Mononuclear cell (primary cell): ENCODE measurements at regions not wholly inside any gene's neighbourhood (a gene's known extent, or its start where the extent isn't known, plus 50 kb on each side); places are given as distances from the start of the nearest gene placed in this dataset.
"Not testable (repeated sequence)": the region's sequence is repeated elsewhere in the genome, so short reads cannot be mapped to it uniquely, and the experiment has no call there.

Experiments used
- H3K27me3 ChIP-seq: 2 replicates; pipeline ENCODE4 v1.6.0; 2011; ENCODE audit warnings: low read length, control low read depth; ENCODE audit not compliant: insufficient read depth
- H3K4me1 ChIP-seq: 2 replicates; pipeline ENCODE4 v1.5.1; 2011; ENCODE audit warnings: mild to moderate bottlenecking, low read length, control low read depth; ENCODE audit not compliant: insufficient read depth
- H3K4me3 ChIP-seq: 2 replicates; pipeline ENCODE4 v1.5.1; 2011; ENCODE audit warnings: mild to moderate bottlenecking, low read length, moderate library complexity
- H3K9me3 ChIP-seq: 2 replicates; pipeline ENCODE4 v1.5.1; 2011; ENCODE audit warnings: low read depth, mild to moderate bottlenecking, control low read depth, low read length

- no peaks in the 10 kb centered on the region for H3K27me3 ChIP-seq
Measured at GRCh38 chr10:121132273-121132672, 281.1 kb downstream of the WDR11 start.

DNA sequence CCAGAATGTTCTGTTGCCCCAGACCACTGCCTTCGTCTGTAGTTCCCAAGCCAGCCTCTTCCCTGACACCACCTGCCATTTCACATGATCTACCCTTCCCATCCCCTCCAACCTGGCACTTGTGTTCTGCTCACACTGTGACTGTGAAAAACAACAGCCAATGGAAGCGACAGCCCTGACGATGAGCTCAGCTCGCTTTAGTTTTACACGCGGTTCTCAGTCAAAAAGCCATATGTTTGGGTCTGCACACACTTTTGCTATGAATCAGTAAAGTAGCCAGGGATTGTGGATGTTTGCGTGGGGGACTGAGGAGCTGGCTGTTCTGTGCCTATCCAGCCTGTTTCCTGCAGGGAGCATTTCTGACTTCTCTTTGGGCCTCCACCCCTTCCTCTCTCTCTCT, 282.7 kb downstream of the WDR11 start:
- Histone ChIP-seq H3K27me3 (no peaks in the 10 kb centered on the region), H3K4me1 (no peaks in the 10 kb centered on the region), H3K9me3 (no peaks in the 10 kb centered on the region), H3K4me3 (no peak overlapping the region)

More at GRCh38 chr10:121132273-121132672, 281.1 kb downstream of the WDR11 start:
- Histone ChIP-seq H3K4me1 (no peaks in the 10 kb centered on the region), H3K9me3 (no peaks in the 10 kb centered on the region), H3K4me3 (no peak overlapping the region)

- Histone ChIP-seq H3K27me3 (no peaks in the 10 kb centered on the region), H3K9me3 (no peaks in the 10 kb centered on the region), H3K4me3 (no peak overlapping the region), H3K4me1 (no peaks in the 10 kb centered on the region)
Measured at GRCh38 chr10:121134711-121135110, 283.5 kb downstream of the WDR11 start.

DNA sequence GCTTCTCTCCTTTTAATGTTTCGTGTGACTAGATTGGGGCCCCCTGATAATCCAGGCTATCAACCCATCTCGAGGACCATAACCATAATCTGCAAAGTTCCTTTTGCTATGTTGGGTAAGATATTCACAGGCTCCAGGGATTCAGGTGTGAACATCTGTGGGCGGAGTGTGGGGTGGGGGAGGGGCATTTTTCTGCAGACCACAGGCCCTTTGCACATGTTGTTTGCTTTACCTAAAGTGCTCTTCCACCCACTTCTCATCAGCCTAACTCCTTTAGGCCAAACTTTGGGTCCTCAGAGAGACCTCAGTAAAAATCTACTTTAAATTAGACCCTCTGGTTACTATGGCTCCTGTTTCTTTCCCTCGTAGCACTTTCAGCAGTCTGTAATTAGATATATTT, 284.4 kb downstream of the WDR11 start:
- Histone ChIP-seq H3K9me3 (no peaks in the 10 kb centered on the region), H3K4me3 (no peak overlapping the region), H3K27me3 (no peaks in the 10 kb centered on the region), H3K4me1 (no peaks in the 10 kb centered on the region)

GRCh38 chr10:121137533-121137932, 286.4 kb downstream of the WDR11 start:
- Histone ChIP-seq H3K9me3 (no peaks in the 10 kb centered on the region), H3K4me1 (no peaks in the 10 kb centered on the region), H3K27me3 (no peaks in the 10 kb centered on the region), H3K4me3 (no peak overlapping the region)

GRCh38 chr10:121138112-121138860, 287.1 kb downstream of the WDR11 start:
- no peaks in the 10 kb centered on the region for H3K9me3 ChIP-seq
- H3K4me1 ChIP-seq, result no peaks in the 10 kb centered on the region
- H3K27me3 ChIP-seq, result no peaks in the 10 kb centered on the region
- H3K4me3 ChIP-seq, result no peak overlapping the region

- no peaks in the 10 kb centered on the region for H3K9me3 ChIP-seq
- no peaks in the 10 kb centered on the region for H3K4me1 ChIP-seq
- H3K4me3 ChIP-seq, result no peak overlapping the region
- no peaks in the 10 kb centered on the region for H3K27me3 ChIP-seq
Measured at GRCh38 chr10:121138918-121139317, 287.8 kb downstream of the WDR11 start.

DNA sequence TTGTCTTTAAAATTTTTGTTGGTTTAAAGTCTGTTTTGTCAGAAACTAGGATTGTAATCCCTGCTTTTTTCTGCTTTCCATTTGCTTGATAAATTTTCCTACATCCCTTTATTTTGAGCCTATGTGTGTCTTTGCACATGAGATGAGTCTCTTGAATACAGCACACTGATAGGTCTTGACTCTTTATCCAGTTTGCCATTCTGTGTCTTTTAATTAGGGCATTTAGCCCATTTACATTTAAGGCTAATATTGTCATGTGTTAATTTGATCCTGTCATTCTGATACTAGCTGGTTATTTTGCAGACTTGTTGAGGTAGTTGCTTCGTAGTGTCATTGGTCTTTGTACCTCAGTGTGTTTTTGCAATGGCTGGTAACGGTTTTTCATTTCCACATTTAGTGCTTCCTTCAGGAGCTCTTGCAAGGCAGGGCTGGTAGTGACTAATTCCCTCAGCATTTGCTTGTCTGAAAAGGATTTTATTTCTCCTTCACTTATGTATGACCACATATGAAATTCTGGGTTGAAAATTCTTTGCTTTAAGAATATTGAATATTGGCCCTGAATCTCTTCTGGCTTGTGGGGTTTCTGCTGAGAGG, 294.7 kb downstream of the WDR11 start:
- H3K4me3 ChIP-seq, H3K9me3 ChIP-seq, H3K4me1 ChIP-seq, H3K27me3 ChIP-seq: not testable (repeated sequence)

- H3K9me3 ChIP-seq, result no peaks in the 10 kb centered on the region
- no peaks in the 10 kb centered on the region for H3K4me1 ChIP-seq
- no peaks in the 10 kb centered on the region for H3K27me3 ChIP-seq
- H3K4me3 ChIP-seq, result no peak overlapping the region
Measured at GRCh38 chr10:121148921-121149320, 297.8 kb downstream of the WDR11 start.

GRCh38 chr10:121152033-121152432, 300.9 kb downstream of the WDR11 start:
- H3K9me3 ChIP-seq, result no peaks in the 10 kb centered on the region
- H3K4me1 ChIP-seq, result no peaks in the 10 kb centered on the region
- no peak overlapping the region for H3K4me3 ChIP-seq
- H3K27me3 ChIP-seq, result no peaks in the 10 kb centered on the region

GRCh38 chr10:121152935-121153334, 301.8 kb downstream of the WDR11 start:
- Histone ChIP-seq H3K27me3 (no peaks in the 10 kb centered on the region), H3K4me1 (no peaks in the 10 kb centered on the region), H3K9me3 (no peaks in the 10 kb centered on the region), H3K4me3 (no peak overlapping the region)

DNA sequence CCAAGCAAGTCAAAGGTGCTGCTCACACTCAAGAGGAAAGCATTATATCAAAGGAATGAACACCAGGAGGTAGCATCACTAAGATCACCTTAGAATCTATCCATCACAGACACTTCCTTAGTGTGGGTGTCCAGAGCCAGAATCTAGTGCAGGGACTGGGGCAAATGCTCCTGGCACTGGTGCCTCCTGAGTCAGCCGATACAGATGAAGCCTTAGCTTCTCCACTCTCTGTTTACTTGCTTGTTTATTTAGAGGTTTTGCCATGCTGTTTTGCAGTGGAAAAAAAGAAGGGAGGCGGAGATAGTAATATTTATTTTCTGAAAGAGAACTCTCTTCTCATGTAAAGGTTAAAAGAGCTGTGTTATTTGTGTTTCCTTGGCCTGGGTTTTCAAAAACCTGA, 303.1 kb downstream of the WDR11 start:
- no peak overlapping the region for H3K4me3 ChIP-seq
- no peaks in the 10 kb centered on the region for H3K27me3 ChIP-seq
- no peaks in the 10 kb centered on the region for H3K4me1 ChIP-seq
- no peaks in the 10 kb centered on the region for H3K9me3 ChIP-seq

- no peaks in the 10 kb centered on the region for H3K4me1 ChIP-seq
- no peaks in the 10 kb centered on the region for H3K27me3 ChIP-seq
- H3K9me3 ChIP-seq, result no peaks in the 10 kb centered on the region
- no peak overlapping the region for H3K4me3 ChIP-seq
Measured at GRCh38 chr10:121154846-121155245, 303.7 kb downstream of the WDR11 start.

DNA sequence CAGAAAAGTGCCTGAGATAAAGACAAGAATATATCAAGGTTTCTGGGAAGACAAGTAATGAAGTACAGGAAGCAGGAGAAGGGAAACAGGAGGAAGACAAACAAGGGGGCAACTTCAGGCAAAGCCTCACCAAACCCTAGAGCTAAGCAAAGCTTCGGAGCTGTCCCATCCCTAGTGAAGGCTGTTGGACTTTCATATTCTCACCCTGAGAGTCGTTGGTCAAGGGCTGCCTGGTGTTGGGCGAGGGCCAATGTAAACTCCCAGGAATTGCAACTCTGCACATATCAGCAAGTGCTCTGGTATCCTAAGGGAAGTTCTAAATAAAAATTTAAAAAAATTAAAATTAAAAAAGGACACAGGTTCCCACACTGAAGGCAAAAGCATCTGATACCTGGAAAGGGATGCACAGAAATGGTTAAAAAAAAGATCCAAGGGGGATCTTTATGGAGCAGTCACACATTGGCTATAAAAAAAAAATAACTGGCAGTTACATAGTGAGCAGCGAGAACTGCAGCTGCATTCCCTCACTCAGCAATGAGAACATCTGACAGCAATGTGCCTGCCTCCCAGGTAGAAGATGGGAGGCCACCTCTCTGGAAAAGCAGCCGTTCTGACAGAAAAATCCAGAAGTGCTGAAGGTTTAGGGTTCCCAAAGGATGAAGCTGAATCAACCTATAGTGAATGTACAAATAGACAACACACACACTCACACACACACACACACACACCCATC, 304.7 kb downstream of the WDR11 start:
- Histone ChIP-seq H3K4me1 (no peaks in the 10 kb centered on the region), H3K9me3 (no peaks in the 10 kb centered on the region), H3K4me3 (no peak overlapping the region), H3K27me3 (no peaks in the 10 kb centered on the region)

DNA sequence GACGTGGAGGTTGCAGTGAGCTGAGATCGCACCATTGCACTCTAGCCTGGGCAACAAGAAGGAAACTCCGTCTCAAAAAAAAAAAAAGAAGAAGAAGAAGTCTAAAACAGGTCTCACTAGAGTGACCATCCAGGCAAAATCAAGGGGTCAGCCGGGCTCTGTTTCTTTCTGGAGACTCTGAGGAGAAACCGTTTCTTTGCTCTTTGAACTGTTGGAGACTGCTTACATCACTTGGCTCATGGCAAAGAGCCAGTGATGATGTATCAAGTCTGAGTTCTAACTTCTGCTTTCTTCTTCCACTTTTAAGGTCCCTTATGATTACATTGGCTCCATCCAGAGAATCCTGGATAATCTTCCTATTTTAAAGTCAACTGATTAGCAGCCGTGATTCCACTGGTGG, 306.8 kb downstream of the WDR11 start:
- no peaks in the 10 kb centered on the region for H3K4me1 ChIP-seq
- H3K4me3 ChIP-seq, result no peak overlapping the region
- no peaks in the 10 kb centered on the region for H3K27me3 ChIP-seq
- no peaks in the 10 kb centered on the region for H3K9me3 ChIP-seq
